ENCODE measurements at regions not wholly inside any gene's neighbourhood (a gene's known extent, or its start where the extent isn't known, plus 50 kb on each side); places are given as distances from the start of the nearest gene placed in this dataset.

GRCh38 chr12:34601689-34602088 lies 579.4 kb downstream of the ALG10 start:
- Histone ChIP-seq H3K9me3 (ENCODE audit: low read length) (peaks cover 98% of the 10 kb centered on the region), H3K36me3 (replicated peaks in 1 of 2; ENCODE audit: control insufficient read depth in 1 of 2, insufficient read depth in 2 of 2, low read length in 2 of 2) (no peaks in the 10 kb centered on the region), H4K20me1 (ENCODE audit: insufficient read depth, low read length) (no peaks in the 10 kb centered on the region), H3K4me3 (replicated peaks in 1 of 3; ENCODE audit: insufficient read depth in 1 of 3, low read depth in 2 of 3, low read length in 3 of 3) (no peak overlapping the region), H3K9ac (ENCODE audit: insufficient read depth, low read depth, low read length) (no peak overlapping the region), H2AFZ (ENCODE audit: low read length) (no peak overlapping the region), H3K27ac (ENCODE audit: extremely low read length, insufficient read depth, low read length) (no peak overlapping the region), H3K4me1 (ENCODE audit: insufficient read depth, low read length) (no peaks in the 10 kb centered on the region), H3K27me3 (ENCODE audit: control insufficient read depth in 1 of 2, insufficient read depth in 2 of 2, low read length in 2 of 2) (no peaks in the 10 kb centered on the region), H3K79me2 (ENCODE audit: insufficient read depth, low read length) (no peaks in the 10 kb centered on the region), H3K4me2 (ENCODE audit: low read depth, low read length) (no peak overlapping the region)
- no peak for TF ChIP-seq KLF12 (CRISPR knock-in tag; IDR thresholded peaks at IDR 0.05; ENCODE audit: borderline replicate concordance)
- no peak for TF ChIP-seq ZFP41 (CRISPR knock-in tag; IDR thresholded peaks at IDR 0.05; ENCODE audit: borderline replicate concordance)
- no peak for TF ChIP-seq KAT7 (CRISPR knock-in tag; IDR thresholded peaks at IDR 0.05; ENCODE audit: borderline replicate concordance)
- TF ChIP-seq, protein P1, sequence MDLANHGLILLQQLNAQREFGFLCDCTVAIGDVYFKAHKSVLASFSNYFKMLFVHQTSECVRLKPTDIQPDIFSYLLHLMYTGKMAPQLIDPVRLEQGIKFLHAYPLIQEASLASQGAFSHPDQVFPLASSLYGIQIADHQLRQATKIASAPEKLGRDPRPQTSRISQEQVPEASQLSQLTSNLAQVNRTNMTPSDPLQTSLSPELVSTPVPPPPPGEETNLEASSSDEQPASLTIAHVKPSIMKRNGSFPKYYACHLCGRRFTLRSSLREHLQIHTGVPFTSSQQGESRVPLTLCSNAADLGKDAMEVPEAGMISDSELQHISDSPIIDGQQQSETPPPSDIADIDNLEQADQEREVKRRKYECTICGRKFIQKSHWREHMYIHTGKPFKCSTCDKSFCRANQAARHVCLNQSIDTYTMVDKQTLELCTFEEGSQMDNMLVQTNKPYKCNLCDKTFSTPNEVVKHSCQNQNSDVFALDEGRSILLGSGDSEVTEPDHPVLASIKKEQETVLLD (CRISPR knock-in tag; IDR thresholded peaks at IDR 0.05; ENCODE audit: low read depth): no peak
- DNase-seq (ENCODE audit: low spot score) (no peak), ATAC-seq (no peak), FAIRE-seq (no peak)
- intact Hi-C loops (cut with micrococcal nuclease; ENCODE audit: unreplicated experiment): no loop called here
- in situ Hi-C loops (cut with HindIII; ENCODE audit: extremely low pct_ligation_motif_present, low pct_unique_long_range_greater_than_20kb): no loop called here
- ChIA-PET CTCF (ENCODE audit: low intra/inter-chr PET ratio, low total read pairs) (no interaction called here), POLR2A (no interaction called here)
- 32% methylated on average over 11 of the region's 11 CpGs for WGBS (ENCODE audit: low lambda C conversion rate)
- no TSS peak for BruUV-seq (replicated peaks)

- no peaks in the 10 kb centered on the region for H3K27me3 ChIP-seq (ENCODE audit: control insufficient read depth in 1 of 2, insufficient read depth in 2 of 2, low read length in 2 of 2)
- no peak for FAIRE-seq
- in situ Hi-C loops (cut with HindIII; ENCODE audit: extremely low pct_ligation_motif_present, low pct_unique_long_range_greater_than_20kb) (no loop called here), intact Hi-C loops (cut with micrococcal nuclease; ENCODE audit: unreplicated experiment) (no loop called here)
- DNase-seq (ENCODE audit: low spot score): no peak
- CTCF ChIA-PET (ENCODE audit: low intra/inter-chr PET ratio, low total read pairs): no interaction called here
- 15% methylated on average over 22 of the region's 22 CpGs for WGBS (ENCODE audit: low lambda C conversion rate)
- no peak overlapping the region for H3K27ac ChIP-seq (ENCODE audit: extremely low read length, insufficient read depth, low read length)
- ATAC-seq: no peak
- no peak overlapping the region for H2AFZ ChIP-seq (ENCODE audit: low read length)
- TF ChIP-seq STAT5B (CRISPR knock-in tag; IDR thresholded peaks at IDR 0.05): no peak
- no TSS peak for BruUV-seq (replicated peaks)
- H3K79me2 ChIP-seq (ENCODE audit: insufficient read depth, low read length): no peaks in the 10 kb centered on the region
- no peak overlapping the region for H3K4me2 ChIP-seq (ENCODE audit: low read depth, low read length)
- no peak overlapping the region for H3K9ac ChIP-seq (ENCODE audit: insufficient read depth, low read depth, low read length)
- peaks cover 98% of the 10 kb centered on the region for H3K9me3 ChIP-seq (ENCODE audit: low read length)
- no peaks in the 10 kb centered on the region for H3K36me3 ChIP-seq (replicated peaks in 1 of 2; ENCODE audit: control insufficient read depth in 1 of 2, insufficient read depth in 2 of 2, low read length in 2 of 2)
- POLR2A ChIA-PET: no interaction called here
- H3K4me1 ChIP-seq (ENCODE audit: insufficient read depth, low read length): no peaks in the 10 kb centered on the region
- H3K4me3 ChIP-seq (replicated peaks in 1 of 3; ENCODE audit: insufficient read depth in 1 of 3, low read depth in 2 of 3, low read length in 3 of 3): no peak overlapping the region
- H4K20me1 ChIP-seq (ENCODE audit: insufficient read depth, low read length): no peaks in the 10 kb centered on the region
Measured at GRCh38 chr12:34602213-34602940, 580.1 kb downstream of the ALG10 start.

All from HepG2 (cell line).